GM12878 (cell line): ENCODE measurements at regions not wholly inside any gene's neighbourhood (a gene's known extent, or its start where the extent isn't known, plus 50 kb on each side); places are given as distances from the start of the nearest gene placed in this dataset.

Experiments
- ATAC-seq: fragments of 200-7000 bp; cut with Tn5 transposase; 3 replicates; pipeline ENCODE4 v1.9.1; 2020; ENCODE audit warnings: mild to moderate bottlenecking, moderate library complexity
- BruUV-seq: library from RNA; stranded (reverse); fragments of 400-500 nt; replicated peaks from 2 replicates; lab custom pipeline; 2021; lab: Mats Ljungman, UMichigan
- CTCF ChIA-PET: fragments of 300-600 bp; sonication (Branson Sonifier 250); formaldehyde crosslinking; extraction: SDS; loops from one replicate; lab custom pipeline; 2021; ENCODE audit warnings: inconsistent platforms; lab: Yijun Ruan, JAX
- POLR2A ChIA-PET: fragments of 350-600 bp; formaldehyde crosslinking; extraction: SDS; loops from one replicate; lab custom pipeline; 2021; ENCODE audit warnings: inconsistent platforms; lab: Charles Lee
- RAD21 ChIA-PET: fragments of 300-600 bp; sonication (Branson Sonifier 250); formaldehyde crosslinking; loops from one replicate; lab custom pipeline; 2023; ENCODE audit warnings: antibody characterized with exemption; ENCODE audit not compliant: unreplicated experiment; lab: Charles Lee
- SMC1A ChIA-PET: fragments of 300-600 bp; sonication (Branson Sonifier 250); formaldehyde crosslinking; loops from one replicate; lab custom pipeline; 2023; ENCODE audit not compliant: unreplicated experiment, uncharacterized antibody; lab: Charles Lee
- DNase-seq: peaks from one replicate; pipeline ENCODE4 v3.0.0-alpha.2; 2011; ENCODE audit warnings: low read depth, low spot score
- FAIRE-seq: peaks from 3 replicates; lab custom pipeline; 2011; peaks lifted over from hg19 to GRCh38; lab: Jason Lieb, UNC
- H2AFZ ChIP-seq: 2 replicates; pipeline ENCODE4 v1.6.0; 2011; ENCODE audit warnings: low read depth, low read length, control low read depth; ENCODE audit not compliant: control insufficient read depth
- H3K27ac ChIP-seq: 2 replicates; pipeline ENCODE4 v1.5.1; 2011; ENCODE audit warnings: control low read depth; ENCODE audit not compliant: control insufficient read depth, insufficient read depth
- H3K27me3 ChIP-seq, 2 experiments: replicated peaks in 1 of 2; 2 replicates each; pipeline versions ENCODE4 v1.6.0 to v1.6.1; 2011; ENCODE audit warnings: low read length in 1 of 2; ENCODE audit not compliant: control insufficient read depth in 2 of 2, insufficient read depth in 2 of 2
- H3K36me3 ChIP-seq, 2 experiments: 2 replicates each; pipeline ENCODE4 v1.5.1; 2011; ENCODE audit warnings: low read length in 1 of 2; ENCODE audit not compliant: control insufficient read depth in 2 of 2, insufficient read depth in 2 of 2
- H3K4me1 ChIP-seq: 2 replicates; pipeline ENCODE4 v1.6.1; 2011; ENCODE audit warnings: mild to moderate bottlenecking, low read length, moderate library complexity, mixed read lengths; ENCODE audit not compliant: control insufficient read depth, insufficient read depth
- H3K4me2 ChIP-seq: 2 replicates; pipeline ENCODE4 v1.6.0; 2011; ENCODE audit warnings: control low read depth; ENCODE audit not compliant: control insufficient read depth, insufficient read depth
- H3K4me3 ChIP-seq: fragments of 200-600 bp; sonication (generic); 2 replicates; pipeline ENCODE4 v1.5.1; 2016
- H3K79me2 ChIP-seq: 2 replicates; pipeline ENCODE4 v1.6.0; 2011; ENCODE audit warnings: low read length; ENCODE audit not compliant: control insufficient read depth, insufficient read depth
- H3K9ac ChIP-seq: 2 replicates; pipeline ENCODE4 v1.8.0; 2011; ENCODE audit warnings: low read length, control low read depth, mixed read lengths; ENCODE audit not compliant: control insufficient read depth, insufficient read depth
- H3K9me3 ChIP-seq: replicated peaks from 3 replicates; pipeline ENCODE4 v1.5.1; 2011; ENCODE audit warnings: mild to moderate bottlenecking, low read length; ENCODE audit not compliant: control insufficient read depth, insufficient read depth
- H4K20me1 ChIP-seq: 2 replicates; pipeline ENCODE4 v1.6.0; 2011; ENCODE audit not compliant: control insufficient read depth, insufficient read depth
- ETV6 ChIP-seq, 2 experiments: fragments of 450-650 bp in 1 of 2; IDR thresholded peaks in 1 of 2; conservative IDR thresholded peaks in 1 of 2; 2 replicates each; pipeline ENCODE4 v1.6.1; 2014; ENCODE audit warnings: antibody characterized with exemption in 1 of 2, borderline replicate concordance in 1 of 2, low read depth in 1 of 2, mild to moderate bottlenecking in 1 of 2, moderate library complexity in 1 of 2
- FOXK2 ChIP-seq: fragments of 450-650 bp; IDR thresholded peaks from 2 replicates; pipeline ENCODE4 v1.6.1; 2017; ENCODE audit warnings: mild to moderate bottlenecking, moderate library complexity
- KLF5 ChIP-seq: fragments of 450-650 bp; IDR thresholded peaks from 2 replicates; pipeline ENCODE4 v1.6.1; 2014; ENCODE audit warnings: mild to moderate bottlenecking; ENCODE audit not compliant: partially characterized antibody
- LARP7 ChIP-seq: fragments of 450-650 bp; IDR thresholded peaks from 2 replicates; pipeline ENCODE4 v1.6.1; 2017; ENCODE audit warnings: mild to moderate bottlenecking
- MEF2A ChIP-seq: IDR thresholded peaks from 2 replicates; pipeline ENCODE4 v1.6.1; 2011; ENCODE audit warnings: low read depth, mild to moderate bottlenecking, low read length, moderate library complexity; ENCODE audit not compliant: insufficient read depth
- MEF2B ChIP-seq: fragments of 450-650 bp; IDR thresholded peaks from 2 replicates; pipeline ENCODE4 v1.6.1; 2018; ENCODE audit warnings: mild to moderate bottlenecking, moderate library complexity; ENCODE audit not compliant: partially characterized antibody, poor library complexity, severe bottlenecking
- MTA3 ChIP-seq: IDR thresholded peaks from 2 replicates; pipeline ENCODE4 v1.6.1; 2012; ENCODE audit warnings: low read length, inconsistent platforms, borderline replicate concordance
- MXI1 ChIP-seq: fragments of 150-350 bp; IDR thresholded peaks from 2 replicates; pipeline ENCODE4 v1.6.1; 2011; ENCODE audit warnings: low read depth, mild to moderate bottlenecking, inconsistent platforms, low read length, improper control_type of control experiment
- SMAD1 ChIP-seq: fragments of 450-650 bp; IDR thresholded peaks from 2 replicates; pipeline ENCODE4 v1.6.1; 2018; ENCODE audit warnings: mild to moderate bottlenecking, low read depth; ENCODE audit not compliant: partially characterized antibody
- SMAD5 ChIP-seq: IDR thresholded peaks from 2 replicates; pipeline ENCODE4 v1.6.1; 2016; ENCODE audit warnings: antibody characterized with exemption, low read depth
- STAT1 ChIP-seq: fragments of 450-650 bp; conservative IDR thresholded peaks from 2 replicates; pipeline ENCODE4 v1.6.1; 2014; ENCODE audit warnings: antibody characterized with exemption, mild to moderate bottlenecking
- STAT3 ChIP-seq: IDR thresholded peaks from 2 replicates; pipeline ENCODE4 v1.6.1; 2011; ENCODE audit warnings: low read depth, low read length, improper control_type of control experiment
- TCF7 ChIP-seq: IDR thresholded peaks from 2 replicates; pipeline ENCODE4 v1.6.1; 2014; ENCODE audit warnings: antibody characterized with exemption, borderline replicate concordance
- ZZZ3 ChIP-seq: IDR thresholded peaks from 2 replicates; pipeline ENCODE4 v1.6.1; 2011; ENCODE audit warnings: low read depth; ENCODE audit not compliant: control insufficient read depth, insufficient read length
- WGBS: methylation state at CpG from one replicate; pipeline ENCODE4 v1.1.6; 2016; ENCODE audit warnings: low lambda C conversion rate; ENCODE audit not compliant: insufficient replicate concordance, insufficient coverage; ENCODE audit errors: missing lambda C conversion rate; 5-methylcytosine and 5-hydroxymethylcytosine counted together
- in situ Hi-C: fragments of 300-500 bp; cut with MboI; formaldehyde crosslinking; loops from 9 replicates; pipeline ENCODE4 v1.14.3; 2018; ENCODE audit warnings: mixed read lengths
- intact Hi-C: fragments of 100-400 bp; cut with micrococcal nuclease; formaldehyde crosslinking; loops from one replicate; pipeline ENCODE4 v1.14.2; 2022; ENCODE audit not compliant: unreplicated experiment
- TF ChIP-seq, protein P1 (sequence below): fragments of 450-650 bp; formaldehyde crosslinking; IDR thresholded peaks from 2 replicates; pipeline ENCODE4 v1.5.0; 2022; ENCODE audit warnings: mild to moderate bottlenecking, missing genetic modification characterization
- TF ChIP-seq, protein P2 (sequence below): fragments of 450-650 bp; formaldehyde crosslinking; IDR thresholded peaks from 2 replicates; pipeline ENCODE4 v1.4.0; 2020; ENCODE audit warnings: mild to moderate bottlenecking, moderate library complexity
- TF ChIP-seq, protein P3 (sequence below): IDR thresholded peaks from 2 replicates; pipeline ENCODE4 v1.6.1; 2012; ENCODE audit warnings: low read length, inconsistent platforms

DNA sequence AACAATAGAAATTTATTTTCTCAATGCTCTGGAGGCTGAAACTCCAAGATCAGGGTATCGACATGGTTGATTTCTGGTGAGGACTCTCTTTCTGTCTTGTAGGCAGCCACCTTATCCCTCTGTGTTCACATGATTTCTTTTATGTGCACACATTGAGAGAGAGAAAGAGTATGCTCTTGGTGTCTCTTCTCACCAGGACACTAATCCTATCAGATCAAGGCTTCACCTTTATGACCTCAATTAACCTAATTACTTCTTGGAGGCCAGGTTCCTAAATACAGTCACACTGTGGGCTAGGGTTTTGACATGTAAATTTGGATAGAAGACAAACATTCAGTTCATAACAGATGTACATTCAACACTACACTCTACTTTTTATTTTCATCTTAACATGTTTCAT is 1094.2 kb upstream of the ADGRL2 start (continued):
- TF ChIP-seq ETV6 (conservative IDR thresholded peaks at IDR 0.05 in 1 of 2, IDR thresholded peaks at IDR 0.05 in 1 of 2; ENCODE audit: borderline replicate concordance in 1 of 2, low read depth in 1 of 2), result no peak
- TF ChIP-seq MTA3, result no peak
- TF ChIP-seq KLF5, result no peak

DNA sequence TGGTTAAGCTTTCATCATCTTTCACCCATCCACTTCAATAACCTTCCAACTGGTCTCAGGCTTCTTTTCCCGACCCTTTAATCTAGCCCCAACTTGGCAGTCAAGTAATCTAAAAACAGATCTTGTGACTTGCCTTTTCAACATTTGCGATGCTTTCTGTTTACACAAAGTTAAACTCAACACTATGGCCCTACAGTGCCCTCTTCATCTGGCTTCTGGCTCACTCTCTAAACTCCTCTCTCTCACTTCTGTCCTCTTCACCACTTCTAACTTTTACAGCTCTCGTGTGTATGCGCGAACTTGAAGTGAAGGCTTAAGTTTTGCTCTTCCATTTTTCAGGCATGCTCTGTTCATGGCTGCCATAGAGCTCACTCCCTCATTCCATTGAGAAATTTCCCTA is 1122.3 kb upstream of the ADGRL2 start:
- no TSS peak for BruUV-seq
- CTCF ChIA-PET, result no interaction called here
- H4K20me1 ChIP-seq, result no peaks in the 10 kb centered on the region
- SMC1A ChIA-PET, result no interaction called here
- no peaks in the 10 kb centered on the region for H3K36me3 ChIP-seq
- no peak for FAIRE-seq
- no peak overlapping the region for H3K9ac ChIP-seq
- no peak overlapping the region for H3K27ac ChIP-seq
- no peaks in the 10 kb centered on the region for H3K27me3 ChIP-seq
- RAD21 ChIA-PET, result no interaction called here
- no peak overlapping the region for H3K4me3 ChIP-seq
- intact Hi-C loops (no loop called here), in situ Hi-C loops (no loop called here)
- no peaks in the 10 kb centered on the region for H3K4me1 ChIP-seq
- ATAC-seq, result no peak
- H2AFZ ChIP-seq, result no peak overlapping the region
- H3K4me2 ChIP-seq, result no peak overlapping the region
- no peaks in the 10 kb centered on the region for H3K9me3 ChIP-seq
- 57% methylated on average over 5 of the region's 5 CpGs for WGBS
- H3K79me2 ChIP-seq, result no peaks in the 10 kb centered on the region
- DNase-seq, result no peak
- POLR2A ChIA-PET, result no interaction called here
- TF ChIP-seq, protein P1, sequence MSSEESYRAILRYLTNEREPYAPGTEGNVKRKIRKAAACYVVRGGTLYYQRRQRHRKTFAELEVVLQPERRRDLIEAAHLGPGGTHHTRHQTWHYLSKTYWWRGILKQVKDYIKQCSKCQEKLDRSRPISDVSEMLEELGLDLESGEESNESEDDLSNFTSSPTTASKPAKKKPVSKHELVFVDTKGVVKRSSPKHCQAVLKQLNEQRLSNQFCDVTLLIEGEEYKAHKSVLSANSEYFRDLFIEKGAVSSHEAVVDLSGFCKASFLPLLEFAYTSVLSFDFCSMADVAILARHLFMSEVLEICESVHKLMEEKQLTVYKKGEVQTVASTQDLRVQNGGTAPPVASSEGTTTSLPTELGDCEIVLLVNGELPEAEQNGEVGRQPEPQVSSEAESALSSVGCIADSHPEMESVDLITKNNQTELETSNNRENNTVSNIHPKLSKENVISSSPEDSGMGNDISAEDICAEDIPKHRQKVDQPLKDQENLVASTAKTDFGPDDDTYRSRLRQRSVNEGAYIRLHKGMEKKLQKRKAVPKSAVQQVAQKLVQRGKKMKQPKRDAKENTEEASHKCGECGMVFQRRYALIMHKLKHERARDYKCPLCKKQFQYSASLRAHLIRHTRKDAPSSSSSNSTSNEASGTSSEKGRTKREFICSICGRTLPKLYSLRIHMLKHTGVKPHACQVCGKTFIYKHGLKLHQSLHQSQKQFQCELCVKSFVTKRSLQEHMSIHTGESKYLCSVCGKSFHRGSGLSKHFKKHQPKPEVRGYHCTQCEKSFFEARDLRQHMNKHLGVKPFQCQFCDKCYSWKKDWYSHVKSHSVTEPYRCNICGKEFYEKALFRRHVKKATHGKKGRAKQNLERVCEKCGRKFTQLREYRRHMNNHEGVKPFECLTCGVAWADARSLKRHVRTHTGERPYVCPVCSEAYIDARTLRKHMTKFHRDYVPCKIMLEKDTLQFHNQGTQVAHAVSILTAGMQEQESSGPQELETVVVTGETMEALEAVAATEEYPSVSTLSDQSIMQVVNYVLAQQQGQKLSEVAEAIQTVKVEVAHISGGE (CRISPR knock-in tag), result no peak
- TF ChIP-seq, protein P2, sequence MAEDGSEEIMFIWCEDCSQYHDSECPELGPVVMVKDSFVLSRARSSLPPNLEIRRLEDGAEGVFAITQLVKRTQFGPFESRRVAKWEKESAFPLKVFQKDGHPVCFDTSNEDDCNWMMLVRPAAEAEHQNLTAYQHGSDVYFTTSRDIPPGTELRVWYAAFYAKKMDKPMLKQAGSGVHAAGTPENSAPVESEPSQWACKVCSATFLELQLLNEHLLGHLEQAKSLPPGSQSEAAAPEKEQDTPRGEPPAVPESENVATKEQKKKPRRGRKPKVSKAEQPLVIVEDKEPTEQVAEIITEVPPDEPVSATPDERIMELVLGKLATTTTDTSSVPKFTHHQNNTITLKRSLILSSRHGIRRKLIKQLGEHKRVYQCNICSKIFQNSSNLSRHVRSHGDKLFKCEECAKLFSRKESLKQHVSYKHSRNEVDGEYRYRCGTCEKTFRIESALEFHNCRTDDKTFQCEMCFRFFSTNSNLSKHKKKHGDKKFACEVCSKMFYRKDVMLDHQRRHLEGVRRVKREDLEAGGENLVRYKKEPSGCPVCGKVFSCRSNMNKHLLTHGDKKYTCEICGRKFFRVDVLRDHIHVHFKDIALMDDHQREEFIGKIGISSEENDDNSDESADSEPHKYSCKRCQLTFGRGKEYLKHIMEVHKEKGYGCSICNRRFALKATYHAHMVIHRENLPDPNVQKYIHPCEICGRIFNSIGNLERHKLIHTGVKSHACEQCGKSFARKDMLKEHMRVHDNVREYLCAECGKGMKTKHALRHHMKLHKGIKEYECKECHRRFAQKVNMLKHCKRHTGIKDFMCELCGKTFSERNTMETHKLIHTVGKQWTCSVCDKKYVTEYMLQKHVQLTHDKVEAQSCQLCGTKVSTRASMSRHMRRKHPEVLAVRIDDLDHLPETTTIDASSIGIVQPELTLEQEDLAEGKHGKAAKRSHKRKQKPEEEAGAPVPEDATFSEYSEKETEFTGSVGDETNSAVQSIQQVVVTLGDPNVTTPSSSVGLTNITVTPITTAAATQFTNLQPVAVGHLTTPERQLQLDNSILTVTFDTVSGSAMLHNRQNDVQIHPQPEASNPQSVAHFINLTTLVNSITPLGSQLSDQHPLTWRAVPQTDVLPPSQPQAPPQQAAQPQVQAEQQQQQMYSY, result no peak
- TF ChIP-seq, protein P3, sequence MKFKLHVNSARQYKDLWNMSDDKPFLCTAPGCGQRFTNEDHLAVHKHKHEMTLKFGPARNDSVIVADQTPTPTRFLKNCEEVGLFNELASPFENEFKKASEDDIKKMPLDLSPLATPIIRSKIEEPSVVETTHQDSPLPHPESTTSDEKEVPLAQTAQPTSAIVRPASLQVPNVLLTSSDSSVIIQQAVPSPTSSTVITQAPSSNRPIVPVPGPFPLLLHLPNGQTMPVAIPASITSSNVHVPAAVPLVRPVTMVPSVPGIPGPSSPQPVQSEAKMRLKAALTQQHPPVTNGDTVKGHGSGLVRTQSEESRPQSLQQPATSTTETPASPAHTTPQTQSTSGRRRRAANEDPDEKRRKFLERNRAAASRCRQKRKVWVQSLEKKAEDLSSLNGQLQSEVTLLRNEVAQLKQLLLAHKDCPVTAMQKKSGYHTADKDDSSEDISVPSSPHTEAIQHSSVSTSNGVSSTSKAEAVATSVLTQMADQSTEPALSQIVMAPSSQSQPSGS, result no peak
- TF ChIP-seq MEF2B (no peak), SMAD1 (no peak), STAT1 (no peak), STAT3 (no peak), ZZZ3 (no peak), MEF2A (no peak), LARP7 (no peak), FOXK2 (no peak), TCF7 (no peak), MXI1 (no peak), SMAD5 (no peak)
